Suprapubic skin (tissue), 4 donors: ENCODE measurements at regions not wholly inside any gene's neighbourhood (a gene's known extent, or its start where the extent isn't known, plus 50 kb on each side); places are given as distances from the start of the nearest gene placed in this dataset.

Experiments
- DNase-seq, 2 donors: peaks; one replicate each; pipeline ENCODE4 v3.0.0-alpha.2; 2019; ENCODE audit warnings: low spot score in 2 of 2
- H3K27ac ChIP-seq: fragments of 200-600 bp; sonication (generic); one replicate; pipeline ENCODE4 v1.5.1; 2019
- H3K27me3 ChIP-seq: fragments of 200-600 bp; sonication (generic); one replicate; pipeline ENCODE4 v1.5.1; 2019
- H3K36me3 ChIP-seq: fragments of 200-600 bp; sonication (generic); one replicate; pipeline ENCODE4 v1.5.1; 2019
- H3K4me1 ChIP-seq: fragments of 200-600 bp; sonication (generic); one replicate; pipeline ENCODE4 v1.5.1; 2019
- H3K4me3 ChIP-seq: fragments of 200-600 bp; sonication (generic); one replicate; pipeline ENCODE4 v1.5.1; 2019; ENCODE audit warnings: mild to moderate bottlenecking
- H3K9me3 ChIP-seq: fragments of 200-600 bp; sonication (generic); one replicate; pipeline ENCODE4 v1.5.1; 2019
- CTCF ChIP-seq, 2 donors: fragments of 200-600 bp in 1 of 2; fragments of 450-650 bp in 1 of 2; sonication (generic) in 1 of 2; IDR thresholded peaks; one replicate each; pipeline ENCODE4 v1.5.1; 2016 to 2019; ENCODE audit warnings: antibody characterized with exemption in 2 of 2, mild to moderate bottlenecking in 1 of 2, moderate library complexity in 1 of 2
- EP300 ChIP-seq: sonication (generic); formaldehyde crosslinking; IDR thresholded peaks from one replicate; pipeline ENCODE4 v1.6.1; 2017; ENCODE audit warnings: antibody characterized with exemption
- POLR2A ChIP-seq, 2 donors: fragments of 450-650 bp; IDR thresholded peaks; one replicate each; pipeline ENCODE4 v1.6.1; 2017; ENCODE audit warnings: antibody characterized with exemption in 2 of 2, mild to moderate bottlenecking in 2 of 2, moderate library complexity in 2 of 2
- POLR2AphosphoS5 ChIP-seq, 3 donors: sonication (generic); formaldehyde crosslinking; IDR thresholded peaks; one replicate each; pipeline ENCODE4 v1.6.1; 2017; ENCODE audit warnings: antibody characterized with exemption in 3 of 3
- WGBS: methylation state at CpG from one replicate; pipeline ENCODE4 v1.1.5; 2018; 5-methylcytosine and 5-hydroxymethylcytosine counted together

DNA sequence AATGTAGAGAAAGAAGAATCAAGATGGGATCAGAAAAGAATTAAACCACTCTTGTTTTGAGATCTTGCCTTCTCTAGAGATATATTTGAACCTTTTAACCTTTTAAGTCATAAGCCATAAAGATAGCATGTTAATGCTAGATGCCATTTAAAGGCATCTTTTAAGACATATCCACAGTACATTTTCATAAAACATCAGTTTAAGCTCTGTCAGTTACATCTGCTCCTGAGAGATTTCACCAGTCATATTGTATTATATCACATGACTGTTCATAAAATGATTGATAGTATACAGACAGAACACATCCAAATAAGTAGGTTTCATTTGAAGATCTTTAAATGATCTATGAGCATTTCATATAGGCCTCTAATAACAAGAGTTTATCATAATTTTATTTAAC is 1238.5 kb downstream of the SLC16A7 start:
- Histone ChIP-seq H3K4me3 (no peak overlapping the region), H3K4me1 (no peaks in the 10 kb centered on the region), H3K36me3 (no peaks in the 10 kb centered on the region), H3K27ac (no peak overlapping the region), H3K27me3 (no peaks in the 10 kb centered on the region), H3K9me3 (no peaks in the 10 kb centered on the region)
- TF ChIP-seq POLR2A (IDR thresholded peaks at IDR 0.05) (no peak), EP300 (no peak), POLR2AphosphoS5 (IDR thresholded peaks at IDR 0.05) (no peak), CTCF (IDR thresholded peaks at IDR 0.05) (no peak)
- no peak for DNase-seq

DNA sequence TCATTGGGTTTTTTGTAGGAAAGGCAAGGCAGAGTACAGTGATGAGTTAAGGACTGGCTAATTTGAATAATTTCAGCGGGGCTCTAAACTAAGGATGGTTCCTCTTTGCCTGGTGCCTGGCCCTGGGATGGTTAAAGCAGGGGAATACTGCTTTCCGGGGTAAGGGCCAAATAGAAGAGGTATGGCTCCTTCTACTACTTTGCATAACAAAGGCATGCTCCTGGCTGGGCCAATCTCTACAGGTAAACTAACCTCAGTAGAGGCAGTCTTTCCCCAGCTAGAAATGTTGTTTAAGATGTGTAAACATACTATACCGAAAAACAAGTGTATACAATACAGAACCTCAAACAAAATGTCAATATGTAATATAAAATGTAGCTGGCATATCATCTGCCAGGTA is 1239.0 kb downstream of the SLC16A7 start:
- Histone ChIP-seq H3K4me3 (no peak overlapping the region), H3K9me3 (no peaks in the 10 kb centered on the region), H3K4me1 (no peaks in the 10 kb centered on the region), H3K27me3 (no peaks in the 10 kb centered on the region), H3K36me3 (no peaks in the 10 kb centered on the region), H3K27ac (no peak overlapping the region)
- TF ChIP-seq EP300 (no peak), POLR2AphosphoS5 (IDR thresholded peaks at IDR 0.05) (no peak), POLR2A (IDR thresholded peaks at IDR 0.05) (no peak), CTCF (IDR thresholded peaks at IDR 0.05) (no peak)
- 79% methylated on average over 3 of the region's 3 CpGs for WGBS
- no peak for DNase-seq

DNA sequence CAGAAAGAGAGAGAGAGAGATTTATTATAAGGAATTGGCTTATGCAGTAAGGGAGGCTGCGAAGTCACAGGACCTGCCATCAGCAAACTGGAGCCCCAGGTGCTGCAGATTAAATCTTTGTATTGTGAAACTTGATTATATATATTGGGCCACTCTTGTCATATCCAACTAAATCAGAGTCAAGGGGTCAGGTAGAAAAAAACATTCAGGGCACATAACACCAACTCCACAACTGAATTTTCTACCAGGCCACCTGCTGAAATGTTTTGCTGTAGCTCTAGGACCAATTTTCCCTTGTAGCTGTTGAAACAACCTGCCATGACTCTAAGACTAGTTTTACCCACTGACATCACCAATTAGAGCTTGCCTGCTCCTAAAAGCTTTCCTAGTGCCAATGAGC is 1240.8 kb downstream of the SLC16A7 start:
- TF ChIP-seq EP300 (no peak), POLR2AphosphoS5 (IDR thresholded peaks at IDR 0.05) (no peak), CTCF (IDR thresholded peaks at IDR 0.05) (no peak), POLR2A (IDR thresholded peaks at IDR 0.05) (no peak)
- no peak for DNase-seq
- whole genome bisulfite sequencing, result 95% methylated on average over 1 of the region's 1 CpG

GRCh38 chr12:60842181-60842580 is 1246.4 kb downstream of the SLC16A7 start:
- H3K4me1 ChIP-seq, result no peaks in the 10 kb centered on the region
- H3K36me3 ChIP-seq, result no peaks in the 10 kb centered on the region
- H3K27me3 ChIP-seq, result no peaks in the 10 kb centered on the region
- DNase-seq, result no peak
- no peak overlapping the region for H3K4me3 ChIP-seq
- H3K27ac ChIP-seq, result no peak overlapping the region
- 49% methylated on average over 2 of the region's 2 CpGs for WGBS
- H3K9me3 ChIP-seq, result no peaks in the 10 kb centered on the region
- TF ChIP-seq POLR2A (IDR thresholded peaks at IDR 0.05) (no peak), POLR2AphosphoS5 (IDR thresholded peaks at IDR 0.05) (no peak), EP300 (no peak), CTCF (IDR thresholded peaks at IDR 0.05) (no peak)

More for the DNA sequence above, 1240.8 kb downstream of the SLC16A7 start:
- Histone ChIP-seq H3K4me3 (no peak overlapping the region), H3K27ac (no peak overlapping the region), H3K27me3 (no peaks in the 10 kb centered on the region), H3K9me3 (no peaks in the 10 kb centered on the region), H3K4me1 (no peaks in the 10 kb centered on the region), H3K36me3 (no peaks in the 10 kb centered on the region)

DNA sequence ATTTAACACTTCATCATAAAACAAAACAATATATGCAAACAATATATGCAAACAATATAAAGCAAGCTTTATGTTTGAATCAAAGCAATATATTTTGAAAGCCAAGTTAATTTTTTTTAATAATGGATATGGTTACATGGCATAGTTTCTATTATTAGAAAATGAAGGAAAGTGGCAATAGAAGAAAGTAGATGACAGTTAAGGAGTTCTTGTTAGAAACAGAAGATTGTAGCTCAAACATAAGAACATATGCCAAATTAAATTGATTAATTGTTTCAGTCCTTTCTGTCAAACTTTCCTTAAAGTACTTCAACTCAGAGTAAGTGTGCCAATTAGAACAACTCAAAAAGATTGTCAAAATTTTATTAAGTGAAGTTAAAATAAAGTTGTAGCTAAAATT is 1248.3 kb downstream of the SLC16A7 start:
- no peak overlapping the region for H3K4me3 ChIP-seq
- TF ChIP-seq CTCF (IDR thresholded peaks at IDR 0.05), result no peak
- no peak for TF ChIP-seq POLR2A (IDR thresholded peaks at IDR 0.05)
- TF ChIP-seq EP300, result no peak
- no peak for TF ChIP-seq POLR2AphosphoS5 (IDR thresholded peaks at IDR 0.05)
- no peaks in the 10 kb centered on the region for H3K36me3 ChIP-seq
- no peak overlapping the region for H3K27ac ChIP-seq
- H3K9me3 ChIP-seq, result no peaks in the 10 kb centered on the region
- H3K27me3 ChIP-seq, result no peaks in the 10 kb centered on the region
- no peak for DNase-seq
- no peaks in the 10 kb centered on the region for H3K4me1 ChIP-seq
